SK-N-SH treated with all-trans-retinoic acid at 6 μM for 48 hours (cell line): ENCODE measurements at regions not wholly inside any gene's neighbourhood (a gene's known extent, or its start where the extent isn't known, plus 50 kb on each side); places are given as distances from the start of the nearest gene placed in this dataset.
"Not testable (repeated sequence)": the region's sequence is repeated elsewhere in the genome, so short reads cannot be mapped to it uniquely, and the experiment has no call there.

Source experiments
- ATAC-seq: fragments of 200-7000 bp; cut with Tn5 transposase; 3 replicates; pipeline ENCODE4 v1.9.1; 2020; ENCODE audit warnings: mild to moderate bottlenecking, moderate library complexity
- ARNTL ChIP-seq: fragments of 450-650 bp; formaldehyde crosslinking; IDR thresholded peaks from 2 replicates; pipeline ENCODE4 v1.5.0; 2020; ENCODE audit warnings: low read depth, mild to moderate bottlenecking, moderate library complexity, borderline replicate concordance
- CSDC2 ChIP-seq: fragments of 250-450 bp; sonication (Bioruptor Pico); IDR thresholded peaks from 2 replicates; pipeline ENCODE4 v1.5.0; 2020; ENCODE audit warnings: mild to moderate bottlenecking, moderate library complexity
- ESRRG ChIP-seq: fragments of 250-450 bp; sonication (Bioruptor Pico); IDR thresholded peaks from 2 replicates; pipeline ENCODE4 v1.6.1; 2021; ENCODE audit warnings: mild to moderate bottlenecking
- GLIS3 ChIP-seq: fragments of 250-450 bp; sonication (Bioruptor Pico); IDR thresholded peaks from 2 replicates; pipeline ENCODE4 v1.5.0; 2020; ENCODE audit warnings: mild to moderate bottlenecking, moderate library complexity
- PPARA ChIP-seq: fragments of 250-450 bp; sonication (Bioruptor Pico); IDR thresholded peaks from 2 replicates; pipeline ENCODE4 v1.5.0; 2020; ENCODE audit warnings: mild to moderate bottlenecking, borderline replicate concordance
- SNAI2 ChIP-seq: fragments of 250-450 bp; sonication (Bioruptor Pico); IDR thresholded peaks from 2 replicates; pipeline ENCODE4 v1.5.0; 2020; ENCODE audit warnings: mild to moderate bottlenecking, moderate library complexity
- TOX ChIP-seq: fragments of 250-450 bp; sonication (Bioruptor Pico); IDR thresholded peaks from 2 replicates; pipeline ENCODE4 v1.8.0; 2021; ENCODE audit warnings: mild to moderate bottlenecking, moderate library complexity, borderline replicate concordance
- ZC3H10 ChIP-seq: fragments of 250-450 bp; sonication (Bioruptor Pico); IDR thresholded peaks from 2 replicates; pipeline ENCODE4 v1.5.1; 2021; ENCODE audit warnings: mild to moderate bottlenecking, moderate library complexity
- ZNF565 ChIP-seq: fragments of 450-650 bp; formaldehyde crosslinking; conservative IDR thresholded peaks from 2 replicates; pipeline ENCODE4 v1.5.0; 2020; ENCODE audit warnings: low read depth, mild to moderate bottlenecking, moderate library complexity
- ZNF70 ChIP-seq: fragments of 450-650 bp; formaldehyde crosslinking; IDR thresholded peaks from 2 replicates; pipeline ENCODE4 v1.5.0; 2020; ENCODE audit warnings: mild to moderate bottlenecking, moderate library complexity
- ZNF8 ChIP-seq: fragments of 450-650 bp; formaldehyde crosslinking; IDR thresholded peaks from 2 replicates; pipeline ENCODE4 v1.5.0; 2020; ENCODE audit warnings: mild to moderate bottlenecking, moderate library complexity
- TF ChIP-seq, protein P1 (sequence below): fragments of 250-450 bp; sonication (Bioruptor Pico); IDR thresholded peaks from 2 replicates; pipeline ENCODE4 v1.5.1; 2020; ENCODE audit warnings: low read depth, mild to moderate bottlenecking, moderate library complexity
- TF ChIP-seq, protein P2 (sequence below): fragments of 250-450 bp; sonication (Bioruptor Pico); IDR thresholded peaks from 2 replicates; pipeline ENCODE4 v1.8.0; 2021; ENCODE audit warnings: low read depth, mild to moderate bottlenecking, moderate library complexity, borderline replicate concordance
- TF ChIP-seq, protein P3 (sequence below): fragments of 250-450 bp; sonication (Bioruptor Pico); IDR thresholded peaks from 2 replicates; pipeline ENCODE4 v1.8.0; 2020; ENCODE audit warnings: mild to moderate bottlenecking, moderate library complexity, borderline replicate concordance
- TF ChIP-seq, protein P4 (sequence below): fragments of 250-450 bp; sonication (Bioruptor Pico); IDR thresholded peaks from 2 replicates; pipeline ENCODE4 v1.5.1; 2021; ENCODE audit warnings: mild to moderate bottlenecking, moderate library complexity
- TF ChIP-seq, protein P5 (sequence below): fragments of 250-450 bp; sonication (Bioruptor Pico); IDR thresholded peaks from 2 replicates; pipeline ENCODE4 v1.5.0; 2020; ENCODE audit warnings: mild to moderate bottlenecking, moderate library complexity

DNA sequence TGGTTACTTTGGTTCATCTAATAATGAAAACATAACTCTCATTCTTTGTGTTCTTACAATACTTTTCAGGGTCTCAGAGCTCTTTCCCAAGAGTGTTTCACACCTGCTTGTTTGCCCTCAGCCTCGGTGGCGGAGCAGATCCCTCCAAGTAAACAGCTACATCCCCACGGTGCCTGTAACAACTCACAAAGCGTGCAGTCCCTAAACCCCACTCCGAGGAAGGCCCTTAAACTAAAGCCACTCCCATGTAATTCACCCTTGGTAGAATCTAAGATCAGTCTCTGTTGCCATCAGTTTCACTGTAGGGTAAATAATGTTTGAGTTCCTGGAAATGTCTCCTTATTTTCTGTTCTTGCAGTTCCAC lies 101.1 kb downstream of the TFAP2A start:
- TF ChIP-seq ZNF565 (no peak), TOX (CRISPR knock-in tag) (no peak), ARNTL (CRISPR knock-in tag) (no peak)
- TF ChIP-seq, protein P1, sequence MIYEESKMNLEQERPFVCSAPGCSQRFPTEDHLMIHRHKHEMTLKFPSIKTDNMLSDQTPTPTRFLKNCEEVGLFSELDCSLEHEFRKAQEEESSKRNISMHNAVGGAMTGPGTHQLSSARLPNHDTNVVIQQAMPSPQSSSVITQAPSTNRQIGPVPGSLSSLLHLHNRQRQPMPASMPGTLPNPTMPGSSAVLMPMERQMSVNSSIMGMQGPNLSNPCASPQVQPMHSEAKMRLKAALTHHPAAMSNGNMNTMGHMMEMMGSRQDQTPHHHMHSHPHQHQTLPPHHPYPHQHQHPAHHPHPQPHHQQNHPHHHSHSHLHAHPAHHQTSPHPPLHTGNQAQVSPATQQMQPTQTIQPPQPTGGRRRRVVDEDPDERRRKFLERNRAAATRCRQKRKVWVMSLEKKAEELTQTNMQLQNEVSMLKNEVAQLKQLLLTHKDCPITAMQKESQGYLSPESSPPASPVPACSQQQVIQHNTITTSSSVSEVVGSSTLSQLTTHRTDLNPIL (CRISPR knock-in tag) = no peak
- TF ChIP-seq, all 23 proteins: peak for 0
- no peak for ATAC-seq

DNA sequence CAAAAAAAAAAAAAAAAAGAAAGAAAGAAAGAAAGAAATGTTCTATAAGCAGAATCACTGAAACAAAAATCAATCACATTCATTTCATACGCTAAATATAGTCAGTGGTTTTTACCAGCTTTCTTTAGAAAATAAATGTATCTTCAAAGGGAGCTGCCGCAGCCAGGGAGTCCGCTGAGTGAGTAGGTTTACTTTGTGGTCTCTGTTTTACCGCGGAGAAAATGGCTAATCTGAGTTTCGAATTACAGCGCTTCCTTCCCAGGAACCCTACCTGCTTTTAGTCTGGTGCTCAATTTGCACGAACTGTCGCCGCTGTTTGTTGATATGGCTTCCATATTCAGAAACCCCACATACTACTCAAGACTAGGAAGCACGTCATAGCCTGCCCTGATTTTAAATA lies 102.4 kb downstream of the TFAP2A start:
- no peak for ATAC-seq
- TF ChIP-seq, protein P2, sequence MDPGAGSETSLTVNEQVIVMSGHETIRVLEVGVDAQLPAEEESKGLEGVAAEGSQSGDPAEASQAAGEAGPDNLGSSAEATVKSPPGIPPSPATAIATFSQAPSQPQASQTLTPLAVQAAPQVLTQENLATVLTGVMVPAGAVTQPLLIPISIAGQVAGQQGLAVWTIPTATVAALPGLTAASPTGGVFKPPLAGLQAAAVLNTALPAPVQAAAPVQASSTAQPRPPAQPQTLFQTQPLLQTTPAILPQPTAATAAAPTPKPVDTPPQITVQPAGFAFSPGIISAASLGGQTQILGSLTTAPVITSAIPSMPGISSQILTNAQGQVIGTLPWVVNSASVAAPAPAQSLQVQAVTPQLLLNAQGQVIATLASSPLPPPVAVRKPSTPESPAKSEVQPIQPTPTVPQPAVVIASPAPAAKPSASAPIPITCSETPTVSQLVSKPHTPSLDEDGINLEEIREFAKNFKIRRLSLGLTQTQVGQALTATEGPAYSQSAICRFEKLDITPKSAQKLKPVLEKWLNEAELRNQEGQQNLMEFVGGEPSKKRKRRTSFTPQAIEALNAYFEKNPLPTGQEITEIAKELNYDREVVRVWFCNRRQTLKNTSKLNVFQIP (CRISPR knock-in tag) = no peak
- TF ChIP-seq PPARA (no peak), ZNF70 (no peak), ZC3H10 (CRISPR knock-in tag) (no peak), CSDC2 (CRISPR knock-in tag) (no peak), SNAI2 (CRISPR knock-in tag) (no peak), ZNF8 (CRISPR knock-in tag) (no peak), ZNF565 (no peak)
- TF ChIP-seq, protein P3, sequence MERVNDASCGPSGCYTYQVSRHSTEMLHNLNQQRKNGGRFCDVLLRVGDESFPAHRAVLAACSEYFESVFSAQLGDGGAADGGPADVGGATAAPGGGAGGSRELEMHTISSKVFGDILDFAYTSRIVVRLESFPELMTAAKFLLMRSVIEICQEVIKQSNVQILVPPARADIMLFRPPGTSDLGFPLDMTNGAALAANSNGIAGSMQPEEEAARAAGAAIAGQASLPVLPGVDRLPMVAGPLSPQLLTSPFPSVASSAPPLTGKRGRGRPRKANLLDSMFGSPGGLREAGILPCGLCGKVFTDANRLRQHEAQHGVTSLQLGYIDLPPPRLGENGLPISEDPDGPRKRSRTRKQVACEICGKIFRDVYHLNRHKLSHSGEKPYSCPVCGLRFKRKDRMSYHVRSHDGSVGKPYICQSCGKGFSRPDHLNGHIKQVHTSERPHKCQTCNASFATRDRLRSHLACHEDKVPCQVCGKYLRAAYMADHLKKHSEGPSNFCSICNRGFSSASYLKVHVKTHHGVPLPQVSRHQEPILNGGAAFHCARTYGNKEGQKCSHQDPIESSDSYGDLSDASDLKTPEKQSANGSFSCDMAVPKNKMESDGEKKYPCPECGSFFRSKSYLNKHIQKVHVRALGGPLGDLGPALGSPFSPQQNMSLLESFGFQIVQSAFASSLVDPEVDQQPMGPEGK = no peak
- TF ChIP-seq, protein P4, sequence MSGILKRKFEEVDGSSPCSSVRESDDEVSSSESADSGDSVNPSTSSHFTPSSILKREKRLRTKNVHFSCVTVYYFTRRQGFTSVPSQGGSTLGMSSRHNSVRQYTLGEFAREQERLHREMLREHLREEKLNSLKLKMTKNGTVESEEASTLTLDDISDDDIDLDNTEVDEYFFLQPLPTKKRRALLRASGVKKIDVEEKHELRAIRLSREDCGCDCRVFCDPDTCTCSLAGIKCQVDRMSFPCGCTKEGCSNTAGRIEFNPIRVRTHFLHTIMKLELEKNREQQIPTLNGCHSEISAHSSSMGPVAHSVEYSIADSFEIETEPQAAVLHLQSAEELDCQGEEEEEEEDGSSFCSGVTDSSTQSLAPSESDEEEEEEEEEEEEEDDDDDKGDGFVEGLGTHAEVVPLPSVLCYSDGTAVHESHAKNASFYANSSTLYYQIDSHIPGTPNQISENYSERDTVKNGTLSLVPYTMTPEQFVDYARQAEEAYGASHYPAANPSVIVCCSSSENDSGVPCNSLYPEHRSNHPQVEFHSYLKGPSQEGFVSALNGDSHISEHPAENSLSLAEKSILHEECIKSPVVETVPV (CRISPR knock-in tag) = no peak
- TF ChIP-seq, protein P5, sequence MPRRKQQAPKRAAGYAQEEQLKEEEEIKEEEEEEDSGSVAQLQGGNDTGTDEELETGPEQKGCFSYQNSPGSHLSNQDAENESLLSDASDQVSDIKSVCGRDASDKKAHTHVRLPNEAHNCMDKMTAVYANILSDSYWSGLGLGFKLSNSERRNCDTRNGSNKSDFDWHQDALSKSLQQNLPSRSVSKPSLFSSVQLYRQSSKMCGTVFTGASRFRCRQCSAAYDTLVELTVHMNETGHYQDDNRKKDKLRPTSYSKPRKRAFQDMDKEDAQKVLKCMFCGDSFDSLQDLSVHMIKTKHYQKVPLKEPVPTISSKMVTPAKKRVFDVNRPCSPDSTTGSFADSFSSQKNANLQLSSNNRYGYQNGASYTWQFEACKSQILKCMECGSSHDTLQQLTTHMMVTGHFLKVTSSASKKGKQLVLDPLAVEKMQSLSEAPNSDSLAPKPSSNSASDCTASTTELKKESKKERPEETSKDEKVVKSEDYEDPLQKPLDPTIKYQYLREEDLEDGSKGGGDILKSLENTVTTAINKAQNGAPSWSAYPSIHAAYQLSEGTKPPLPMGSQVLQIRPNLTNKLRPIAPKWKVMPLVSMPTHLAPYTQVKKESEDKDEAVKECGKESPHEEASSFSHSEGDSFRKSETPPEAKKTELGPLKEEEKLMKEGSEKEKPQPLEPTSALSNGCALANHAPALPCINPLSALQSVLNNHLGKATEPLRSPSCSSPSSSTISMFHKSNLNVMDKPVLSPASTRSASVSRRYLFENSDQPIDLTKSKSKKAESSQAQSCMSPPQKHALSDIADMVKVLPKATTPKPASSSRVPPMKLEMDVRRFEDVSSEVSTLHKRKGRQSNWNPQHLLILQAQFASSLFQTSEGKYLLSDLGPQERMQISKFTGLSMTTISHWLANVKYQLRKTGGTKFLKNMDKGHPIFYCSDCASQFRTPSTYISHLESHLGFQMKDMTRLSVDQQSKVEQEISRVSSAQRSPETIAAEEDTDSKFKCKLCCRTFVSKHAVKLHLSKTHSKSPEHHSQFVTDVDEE (CRISPR knock-in tag) = no peak

DNA sequence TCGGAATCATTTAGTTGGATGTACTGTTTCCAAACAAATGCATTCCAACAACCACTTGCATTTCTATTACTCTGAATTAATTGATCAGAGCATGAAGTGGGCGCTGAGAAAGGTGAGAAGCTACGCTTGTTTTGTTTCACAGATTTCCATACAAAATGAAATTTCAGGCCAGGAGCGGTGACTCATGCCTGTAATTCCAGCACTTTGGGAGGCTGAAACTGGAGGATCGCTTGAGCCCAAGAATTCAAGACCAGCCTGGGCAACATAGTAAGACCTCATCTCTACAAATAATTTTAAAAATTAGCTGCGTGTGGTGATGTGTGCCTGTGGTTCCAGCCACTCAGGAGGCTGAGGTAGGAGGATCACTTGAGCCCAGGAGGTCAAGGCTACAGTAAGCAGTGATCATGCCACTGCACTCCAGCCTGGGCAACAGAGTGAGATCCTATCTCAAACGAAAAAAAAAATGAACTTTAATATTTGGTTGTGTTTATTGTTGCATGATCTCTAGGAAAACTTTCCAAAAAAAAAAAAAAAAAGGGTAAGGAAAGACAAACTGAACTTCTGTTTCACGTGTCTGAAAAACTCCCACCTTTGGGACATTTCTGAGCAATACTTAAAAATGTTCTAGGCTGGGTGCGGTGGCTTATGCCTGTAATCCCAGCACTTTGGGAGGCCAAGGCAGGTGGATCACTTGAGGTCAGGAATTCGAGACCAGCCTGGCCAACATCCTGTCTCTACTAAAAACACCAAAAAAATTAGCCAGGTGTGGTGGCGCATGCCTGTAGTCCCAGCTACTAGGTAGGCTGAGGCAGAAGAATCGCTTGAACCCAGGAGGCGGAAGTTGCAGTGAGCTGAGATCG lies 103.1 kb downstream of the TFAP2A start:
- ATAC-seq = not testable (repeated sequence)

DNA sequence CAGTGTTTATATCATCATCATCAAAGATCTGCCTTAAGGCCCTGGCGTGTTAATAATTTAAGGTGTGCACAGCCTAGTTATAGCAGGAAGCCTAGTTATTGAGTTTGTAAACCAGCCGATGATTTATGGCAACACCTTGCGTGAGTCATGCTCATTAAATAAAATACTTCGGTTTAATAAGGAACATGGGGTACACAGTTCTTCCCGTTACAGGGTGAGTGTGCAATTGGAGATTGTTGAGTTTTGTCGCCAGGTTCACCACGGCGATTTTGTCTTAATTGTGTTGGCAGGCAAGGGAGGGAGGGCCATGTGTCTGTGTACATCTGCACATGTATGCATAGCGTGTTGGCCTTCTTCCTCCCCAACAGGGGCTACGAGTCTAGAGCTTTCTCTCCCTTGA lies 104.0 kb downstream of the TFAP2A start:
- ATAC-seq = no peak
- TF ChIP-seq CSDC2 (CRISPR knock-in tag) = no peak
- no peak for TF ChIP-seq GLIS3
- TF ChIP-seq, protein P3 = no peak
- no peak for TF ChIP-seq ESRRG
- TF ChIP-seq, protein P5 (CRISPR knock-in tag) = no peak
- TF ChIP-seq TOX (CRISPR knock-in tag) = no peak
